Prostate gland (tissue), 2 donors: ENCODE measurements at regions not wholly inside any gene's neighbourhood (a gene's known extent, or its start where the extent isn't known, plus 50 kb on each side); places are given as distances from the start of the nearest gene placed in this dataset.
"Not testable (repeated sequence)": the region's sequence is repeated elsewhere in the genome, so short reads cannot be mapped to it uniquely, and the experiment has no call there.

Source experiments
- DNase-seq: peaks from one replicate; pipeline ENCODE4 v3.0.0-alpha.2; 2019; ENCODE audit warnings: low spot score
- H3K27ac ChIP-seq, 2 donors: fragments of 200-600 bp; sonication (generic); 2 replicates each; pipeline ENCODE4 v1.5.1; 2017 to 2019
- H3K27me3 ChIP-seq: fragments of 200-600 bp; sonication (generic); replicated peaks from 2 replicates; pipeline ENCODE4 v1.5.1; 2019; ENCODE audit not compliant: insufficient read depth
- H3K36me3 ChIP-seq, 2 donors: fragments of 200-600 bp; sonication (generic); 1 replicate in 1 of 2; 2 replicates in 1 of 2; pipeline versions ENCODE4 v1.5.1 to v1.8.1; 2017 to 2019
- H3K4me1 ChIP-seq: fragments of 200-600 bp; sonication (generic); replicated peaks from 2 replicates; pipeline ENCODE4 v1.5.1; 2019
- H3K4me3 ChIP-seq, 2 donors: fragments of 200-600 bp; sonication (generic); 2 replicates each; pipeline ENCODE4 v1.5.1; 2017 to 2019
- H3K9me3 ChIP-seq: fragments of 200-600 bp; sonication (generic); 2 replicates; pipeline ENCODE4 v1.5.1; 2017
- POLR2A ChIP-seq: fragments of 450-650 bp; IDR thresholded peaks from one replicate; pipeline ENCODE4 v1.6.1; 2016; ENCODE audit warnings: antibody characterized with exemption, mild to moderate bottlenecking
- POLR2AphosphoS5 ChIP-seq: sonication (generic); formaldehyde crosslinking; IDR thresholded peaks from one replicate; pipeline ENCODE4 v1.6.1; 2017; ENCODE audit warnings: antibody characterized with exemption
- WGBS: methylation state at CpG from one replicate; pipeline ENCODE4 v1.1.5; 2018; 5-methylcytosine and 5-hydroxymethylcytosine counted together
- intact Hi-C: fragments of 100-400 bp; cut with DNase I; formaldehyde crosslinking; loops from one replicate; pipeline ENCODE4 v1.14.2; 2022
- TF ChIP-seq, protein P1 (sequence below), 4 experiments: fragments of 200-600 bp in 2 of 4; fragments of 450-650 bp in 2 of 4; sonication (generic) in 2 of 4; IDR thresholded peaks; 1 replicate in 3 of 4; 2 replicates in 1 of 4; pipeline ENCODE4 v1.5.1; 2016 to 2019; ENCODE audit warnings: antibody characterized with exemption in 4 of 4, mild to moderate bottlenecking in 2 of 4, moderate library complexity in 2 of 4

DNA sequence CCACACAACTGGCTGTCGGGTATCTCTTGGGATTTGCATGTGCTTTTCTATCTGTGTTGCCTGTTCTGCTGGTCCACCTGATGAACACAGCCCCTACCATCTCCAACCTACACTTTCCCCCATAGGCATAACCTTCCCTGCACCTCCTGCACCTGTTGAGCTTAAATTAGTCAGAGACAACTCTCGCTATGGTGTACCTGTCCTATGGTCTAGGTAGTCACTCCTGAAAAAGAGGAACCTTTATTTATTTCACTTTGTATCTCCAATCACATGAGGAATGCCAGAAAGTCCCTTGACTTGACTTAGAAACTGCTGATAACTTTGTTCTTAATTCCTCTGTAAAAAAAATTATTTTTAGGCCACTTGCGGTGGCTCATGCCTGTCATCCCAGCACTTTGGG lies 338.1 kb downstream of the DHRSX start:
- Histone ChIP-seq H3K4me3 (no peak overlapping the region), H3K9me3 (no peaks in the 10 kb centered on the region), H3K27me3 (no peaks in the 10 kb centered on the region), H3K36me3 (no peaks in the 10 kb centered on the region), H3K27ac (no peak overlapping the region), H3K4me1 (no peaks in the 10 kb centered on the region)
- DNase-seq, result no peak
- intact Hi-C loops, result no loop called here
- no peak for TF ChIP-seq POLR2A
- no peak for TF ChIP-seq POLR2AphosphoS5
- TF ChIP-seq, protein P1, sequence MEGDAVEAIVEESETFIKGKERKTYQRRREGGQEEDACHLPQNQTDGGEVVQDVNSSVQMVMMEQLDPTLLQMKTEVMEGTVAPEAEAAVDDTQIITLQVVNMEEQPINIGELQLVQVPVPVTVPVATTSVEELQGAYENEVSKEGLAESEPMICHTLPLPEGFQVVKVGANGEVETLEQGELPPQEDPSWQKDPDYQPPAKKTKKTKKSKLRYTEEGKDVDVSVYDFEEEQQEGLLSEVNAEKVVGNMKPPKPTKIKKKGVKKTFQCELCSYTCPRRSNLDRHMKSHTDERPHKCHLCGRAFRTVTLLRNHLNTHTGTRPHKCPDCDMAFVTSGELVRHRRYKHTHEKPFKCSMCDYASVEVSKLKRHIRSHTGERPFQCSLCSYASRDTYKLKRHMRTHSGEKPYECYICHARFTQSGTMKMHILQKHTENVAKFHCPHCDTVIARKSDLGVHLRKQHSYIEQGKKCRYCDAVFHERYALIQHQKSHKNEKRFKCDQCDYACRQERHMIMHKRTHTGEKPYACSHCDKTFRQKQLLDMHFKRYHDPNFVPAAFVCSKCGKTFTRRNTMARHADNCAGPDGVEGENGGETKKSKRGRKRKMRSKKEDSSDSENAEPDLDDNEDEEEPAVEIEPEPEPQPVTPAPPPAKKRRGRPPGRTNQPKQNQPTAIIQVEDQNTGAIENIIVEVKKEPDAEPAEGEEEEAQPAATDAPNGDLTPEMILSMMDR (IDR thresholded peaks at IDR 0.05), result no peak
- WGBS, result 75% methylated on average over 3 of the region's 3 CpGs

DNA sequence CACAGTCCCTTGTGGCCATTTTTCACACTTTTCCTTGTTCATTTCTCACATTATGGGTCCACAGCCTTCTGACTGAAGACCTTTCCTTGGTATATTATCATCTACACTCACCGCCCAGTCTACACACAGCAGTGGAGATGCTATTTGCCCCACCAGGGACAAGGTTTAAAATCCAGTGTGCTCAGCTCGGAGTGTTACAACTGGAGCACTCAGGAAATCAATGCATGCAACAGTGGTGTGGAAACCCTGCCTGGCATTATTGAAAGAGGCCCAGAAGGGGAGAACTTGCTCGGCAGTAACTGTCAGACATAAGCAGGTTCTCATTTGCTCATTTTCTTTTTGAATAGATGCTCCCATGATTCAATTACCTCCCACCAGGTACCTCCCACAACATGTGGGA lies 340.9 kb downstream of the DHRSX start:
- H3K27ac ChIP-seq, result no peak overlapping the region
- intact Hi-C loops, result no loop called here
- H3K27me3 ChIP-seq, result no peaks in the 10 kb centered on the region
- no peaks in the 10 kb centered on the region for H3K36me3 ChIP-seq
- H3K4me3 ChIP-seq, result no peak overlapping the region
- H3K4me1 ChIP-seq, result no peaks in the 10 kb centered on the region
- TF ChIP-seq, protein P1 (IDR thresholded peaks at IDR 0.05), result no peak
- TF ChIP-seq POLR2AphosphoS5 (no peak), POLR2A (no peak)
- DNase-seq, result no peak
- WGBS, result 93% methylated on average over 3 of the region's 3 CpGs
- no peaks in the 10 kb centered on the region for H3K9me3 ChIP-seq

DNA sequence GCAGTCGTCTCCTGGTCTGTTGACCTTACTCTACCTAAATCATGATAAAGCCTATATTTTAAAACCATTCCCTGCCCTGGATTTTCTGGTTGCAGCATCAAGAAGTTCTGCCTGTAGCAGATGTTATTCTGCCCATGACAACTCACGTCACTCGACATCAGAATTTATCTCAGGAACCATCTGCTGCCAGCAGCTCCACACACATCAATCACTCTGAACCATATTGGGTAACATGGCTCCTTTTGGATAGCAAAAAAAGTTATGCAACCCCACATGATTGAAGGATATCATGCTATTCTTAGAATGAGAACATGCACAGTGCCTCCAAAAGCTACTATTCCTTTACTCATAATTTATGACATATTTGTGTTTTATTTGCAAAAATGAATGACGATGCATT lies 341.4 kb downstream of the DHRSX start:
- Histone ChIP-seq H3K36me3 (no peaks in the 10 kb centered on the region), H3K27me3 (no peaks in the 10 kb centered on the region), H3K27ac (no peak overlapping the region), H3K4me3 (no peak overlapping the region), H3K9me3 (no peaks in the 10 kb centered on the region), H3K4me1 (no peaks in the 10 kb centered on the region)
- intact Hi-C loops, result no loop called here
- WGBS, result 78% methylated on average over 4 of the region's 4 CpGs
- DNase-seq, result no peak
- no peak for TF ChIP-seq POLR2AphosphoS5
- no peak for TF ChIP-seq POLR2A
- TF ChIP-seq, protein P1 (IDR thresholded peaks at IDR 0.05), result no peak

DNA sequence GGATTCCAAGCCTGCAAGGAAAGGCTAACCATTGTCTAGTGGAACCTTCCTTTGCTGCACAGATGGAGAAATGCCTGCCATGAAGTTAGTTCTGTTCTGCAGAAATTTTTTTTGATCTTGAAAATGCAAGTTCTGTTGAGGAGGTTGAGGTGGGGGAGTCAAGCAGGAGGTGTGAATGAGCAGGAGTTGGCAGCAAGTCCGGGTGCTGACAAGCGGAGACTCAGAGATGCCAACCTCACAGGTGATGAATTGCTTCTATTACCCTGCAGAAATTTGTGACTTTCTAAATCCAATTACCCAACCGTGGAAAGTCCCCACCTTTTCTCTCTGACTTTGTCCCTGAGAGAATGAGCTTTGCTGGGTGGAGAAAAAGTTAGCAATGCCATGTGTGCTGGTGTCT lies 350.1 kb downstream of the DHRSX start:
- Histone ChIP-seq H3K4me3 (no peak overlapping the region), H3K27me3 (no peaks in the 10 kb centered on the region), H3K27ac (no peak overlapping the region), H3K9me3 (no peaks in the 10 kb centered on the region), H3K4me1 (no peaks in the 10 kb centered on the region), H3K36me3 (no peaks in the 10 kb centered on the region)
- intact Hi-C loops, result no loop called here
- TF ChIP-seq, protein P1 (IDR thresholded peaks at IDR 0.05), result no peak
- TF ChIP-seq POLR2A, result no peak
- whole genome bisulfite sequencing, result 65% methylated on average over 3 of the region's 3 CpGs
- DNase-seq, result no peak

DNA sequence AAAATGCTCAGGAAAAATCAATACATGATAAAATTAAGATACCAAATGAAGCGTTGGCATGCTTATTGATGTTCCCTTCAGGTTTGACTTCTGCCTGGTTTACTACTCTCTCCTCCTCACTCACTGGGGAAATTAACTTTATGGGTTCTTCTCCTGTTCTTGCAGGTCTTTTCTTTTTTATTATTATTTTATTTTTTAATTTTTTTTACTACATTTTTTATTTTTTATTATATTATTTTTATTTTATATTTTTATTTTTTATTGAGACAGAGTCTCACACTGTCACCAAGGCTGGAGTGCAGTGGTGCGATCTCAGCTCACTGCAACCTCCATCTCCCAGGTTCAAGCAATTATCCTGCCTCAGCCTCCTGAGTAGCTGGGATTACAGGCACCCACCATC lies 350.8 kb downstream of the DHRSX start:
- intact Hi-C loops, H3K27me3 ChIP-seq, DNase-seq, H3K36me3 ChIP-seq, H3K27ac ChIP-seq, H3K4me3 ChIP-seq, H3K9me3 ChIP-seq, H3K4me1 ChIP-seq: not testable (repeated sequence)
- 94% methylated on average over 2 of the region's 2 CpGs for WGBS

DNA sequence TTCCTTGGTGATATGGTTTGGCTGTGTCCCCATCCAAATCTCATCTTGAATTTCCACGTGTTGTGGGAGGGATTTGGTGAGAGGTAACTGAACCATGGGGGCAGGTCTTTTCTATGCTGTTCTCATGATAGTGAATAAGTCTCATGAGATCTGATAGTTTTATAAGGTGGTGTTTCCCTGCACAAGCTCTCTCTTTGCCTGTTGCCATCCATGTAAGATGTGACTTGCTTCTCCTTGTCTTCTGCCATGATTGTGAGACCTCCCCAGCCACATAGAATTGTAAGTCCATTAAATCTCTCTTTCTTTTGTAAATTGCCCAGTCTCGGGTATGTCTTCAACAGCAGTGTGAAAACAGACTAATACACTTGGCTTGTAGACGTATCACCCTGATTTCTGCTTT lies 351.7 kb downstream of the DHRSX start:
- H3K4me3 ChIP-seq, H3K27ac ChIP-seq, H3K36me3 ChIP-seq, intact Hi-C loops, H3K27me3 ChIP-seq, H3K9me3 ChIP-seq, H3K4me1 ChIP-seq, DNase-seq: not testable (repeated sequence)
- WGBS, result 94% methylated on average over 3 of the region's 3 CpGs
